ENCODE measurements at regions not wholly inside any gene's neighbourhood (a gene's known extent, or its start where the extent isn't known, plus 50 kb on each side); places are given as distances from the start of the nearest gene placed in this dataset.

DNA sequence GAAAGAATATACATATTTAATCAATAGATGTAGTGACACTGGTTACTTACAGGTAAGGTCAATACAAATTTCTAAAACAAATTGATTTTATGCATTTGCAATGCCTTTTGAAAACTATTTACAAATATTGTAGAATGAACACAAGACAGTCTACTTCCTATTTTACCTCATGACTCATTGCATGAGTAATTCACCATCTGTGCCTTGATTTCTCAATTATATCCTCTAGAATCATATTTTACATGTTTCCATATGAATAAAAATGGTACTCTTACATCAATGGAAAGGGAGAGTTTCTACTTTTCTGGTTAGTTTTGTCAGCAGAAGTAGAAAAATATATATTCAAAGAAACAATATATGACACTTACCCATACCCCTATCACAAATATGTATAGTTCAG lies 203.8 kb upstream of the CDH7 start:
- DNase-seq: no peak

DNA sequence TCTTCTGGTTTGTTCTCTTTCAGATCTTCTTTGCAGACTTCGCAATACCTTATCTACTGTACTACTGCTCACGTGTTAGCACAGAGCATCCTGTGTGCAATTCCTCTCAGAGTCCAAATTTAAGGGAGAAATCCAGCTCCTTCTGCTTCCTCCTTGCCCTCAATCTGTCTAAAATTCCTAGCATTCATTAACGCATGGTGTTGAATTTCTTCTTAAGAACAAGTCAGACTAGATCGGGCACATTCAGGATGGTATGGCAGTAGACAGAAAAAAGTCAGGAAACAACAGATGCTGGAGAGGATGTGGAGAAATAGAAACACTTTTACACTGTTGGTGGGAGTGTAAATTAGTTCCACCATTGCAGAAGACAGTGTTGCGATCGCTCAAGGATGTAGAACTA lies 206.1 kb upstream of the CDH7 start:
- no peak for DNase-seq

DNA sequence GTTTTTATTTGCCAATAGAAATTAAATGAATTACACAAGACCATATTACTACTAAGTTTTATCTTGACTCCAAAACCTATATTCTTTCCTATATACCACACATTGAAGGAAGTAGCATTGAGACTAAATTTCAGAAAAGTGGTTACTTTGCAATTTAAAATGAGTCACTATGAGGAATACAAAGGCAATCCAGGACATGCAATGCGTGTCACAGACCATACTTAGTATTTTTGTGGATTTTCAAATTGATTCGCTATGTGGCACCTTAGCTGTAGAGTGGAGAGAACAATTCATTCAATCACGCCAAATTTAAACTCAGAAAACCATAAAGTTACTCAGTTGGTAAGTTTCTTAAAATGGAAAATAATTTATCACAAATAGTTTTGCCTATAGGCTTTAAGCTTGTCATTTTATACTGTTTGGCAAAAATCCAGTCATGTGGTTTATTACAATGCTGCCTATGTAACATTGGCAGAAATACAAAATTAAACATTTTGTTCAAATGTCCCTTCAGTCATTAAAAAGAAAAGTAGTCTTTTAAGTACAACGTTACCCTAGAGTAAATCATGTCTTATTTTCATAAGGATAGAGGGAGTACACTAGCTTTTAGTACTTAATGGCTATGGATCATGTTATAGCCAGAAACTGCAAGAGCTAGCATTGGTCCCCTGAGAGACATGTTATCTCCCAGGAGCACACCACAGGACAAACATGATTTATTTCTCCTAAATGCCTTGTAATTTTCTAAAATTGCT lies 222.8 kb upstream of the CDH7 start:
- no peak for DNase-seq

DNA sequence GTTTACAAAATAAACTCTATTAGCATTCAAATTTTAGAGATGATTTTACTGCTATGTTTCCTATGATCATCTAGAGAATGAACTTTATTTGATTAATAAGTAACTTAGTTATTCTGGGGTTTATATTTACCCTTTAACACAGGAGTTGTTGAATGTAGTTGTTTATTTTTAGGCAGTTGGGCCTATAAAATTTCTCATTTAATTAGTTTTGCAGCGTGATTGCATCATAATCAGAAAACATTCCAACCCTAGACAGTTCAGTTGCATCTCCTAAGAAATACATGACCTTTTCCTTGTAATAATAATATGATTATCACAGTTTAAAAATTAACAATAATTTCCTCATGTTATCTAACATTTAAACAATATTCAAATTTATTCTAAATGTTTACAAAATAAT lies 224.7 kb upstream of the CDH7 start:
- DNase-seq: no peak

DNA sequence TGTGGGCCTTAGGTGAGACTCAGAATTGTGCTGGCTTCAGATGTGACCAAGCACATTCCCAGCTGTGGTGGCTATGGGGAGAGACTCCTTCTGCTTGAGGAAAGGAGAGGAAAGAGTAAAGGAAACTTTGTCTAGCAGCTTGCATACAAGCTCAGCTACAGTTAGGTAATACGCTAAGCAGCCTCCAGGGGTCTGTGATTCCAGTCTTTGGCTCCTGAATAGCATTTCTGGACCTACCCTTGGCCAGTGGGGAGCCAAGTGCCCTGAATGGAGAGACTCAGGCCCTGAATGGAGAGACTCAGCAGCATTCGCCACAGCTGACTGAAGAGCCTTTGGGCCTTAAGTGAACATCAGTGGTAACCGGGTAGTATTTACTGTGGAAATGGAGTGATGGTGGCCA lies 227.4 kb upstream of the CDH7 start:
- DNase-seq: no peak

DNA sequence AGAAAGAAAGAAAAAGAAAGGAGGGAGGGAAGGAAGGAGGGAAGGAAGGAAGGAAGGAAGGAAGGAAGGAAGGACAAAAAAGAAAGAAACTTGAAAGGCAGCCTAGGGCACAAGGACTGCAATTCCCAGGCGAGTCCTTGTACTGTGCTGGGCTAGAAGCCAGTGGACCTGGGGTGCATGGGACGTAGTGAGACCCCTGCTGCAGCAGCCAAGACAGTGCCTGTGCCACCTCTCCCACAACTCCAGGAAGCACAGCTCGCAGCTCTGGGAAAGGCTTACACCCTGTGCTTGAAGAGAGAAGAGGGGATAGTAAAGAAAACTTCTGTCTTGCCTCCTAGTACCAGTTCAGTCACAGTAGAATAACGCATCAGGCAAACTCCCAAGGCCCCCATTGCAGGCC lies 227.9 kb upstream of the CDH7 start:
- DNase-seq: no peak

DNA sequence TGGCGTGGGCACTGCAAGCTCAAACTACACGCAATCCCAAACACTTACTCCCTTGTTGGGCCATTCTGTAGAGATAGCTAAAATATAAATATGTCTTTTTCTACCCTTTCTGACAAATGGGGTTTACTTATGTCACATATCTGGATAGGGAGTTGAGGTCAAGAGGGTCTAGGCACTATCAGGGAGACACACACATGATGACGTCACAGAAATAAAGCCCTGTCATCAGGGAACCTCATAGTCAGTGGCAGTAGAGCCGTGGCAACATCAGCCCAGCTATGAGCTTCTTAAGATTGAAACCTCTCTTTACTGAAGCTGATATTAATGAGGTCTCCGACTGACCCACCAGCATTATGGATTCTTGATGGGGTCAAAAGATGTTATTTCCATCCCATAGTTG lies 234.6 kb upstream of the CDH7 start:
- DNase-seq: no peak

DNA sequence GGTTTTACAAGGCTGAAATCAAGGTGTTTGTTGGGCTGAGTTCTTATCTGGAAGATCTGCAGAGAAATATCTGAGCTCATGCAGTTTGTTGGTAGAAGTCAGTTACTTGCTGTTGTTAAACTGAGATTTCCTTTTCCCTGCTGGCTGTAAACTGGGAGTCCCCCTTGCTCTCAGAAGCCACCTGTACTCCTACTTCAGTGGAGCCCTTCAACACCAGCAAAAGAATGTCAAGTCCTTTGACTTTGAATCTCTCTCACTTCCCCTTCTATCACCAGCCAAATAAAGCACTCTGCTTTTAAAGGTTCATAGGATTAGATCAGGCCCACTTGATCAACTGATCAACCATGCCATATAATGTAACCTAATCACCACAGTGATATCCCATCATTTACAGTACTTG lies 252.2 kb upstream of the CDH7 start:
- no peak for DNase-seq

DNA sequence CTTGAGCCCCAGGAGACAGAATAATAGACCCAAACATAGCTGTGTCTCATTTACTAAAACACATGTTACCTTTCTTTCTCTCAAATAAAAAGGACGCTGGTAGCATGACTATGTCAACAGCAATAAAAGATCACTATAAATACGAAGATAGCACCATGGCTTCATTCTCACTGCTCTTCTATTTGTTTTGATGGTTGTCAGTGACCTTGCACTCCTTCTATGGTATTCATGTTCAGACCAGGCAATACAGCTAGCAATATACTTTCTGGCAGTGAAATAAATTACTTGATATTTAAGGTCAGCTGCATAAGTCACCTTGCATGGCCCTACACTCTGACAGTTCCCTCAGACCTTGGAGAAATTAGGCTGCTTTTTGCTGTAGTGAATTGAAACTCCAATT lies 263.2 kb upstream of the CDH7 start:
- no peak for DNase-seq

DNA sequence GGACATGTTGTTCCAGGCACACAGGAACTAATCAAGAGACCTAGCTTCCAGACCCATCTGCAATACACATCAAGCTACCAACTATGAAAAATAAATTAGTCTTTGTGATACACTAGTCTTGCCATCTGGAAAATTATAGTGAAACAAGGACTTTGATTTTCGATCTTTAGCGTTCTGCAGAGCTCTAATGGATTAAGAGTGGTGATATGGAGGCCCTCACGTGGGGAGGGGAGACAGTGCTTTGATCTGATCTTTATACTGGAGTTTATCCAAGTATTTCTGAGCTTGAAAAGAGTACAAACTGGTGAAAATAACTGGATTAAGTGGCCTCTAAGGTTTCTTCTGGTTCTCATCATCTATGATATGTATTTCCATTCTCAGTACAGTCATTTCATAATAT lies 273.4 kb upstream of the CDH7 start:
- no peak for DNase-seq

DNA sequence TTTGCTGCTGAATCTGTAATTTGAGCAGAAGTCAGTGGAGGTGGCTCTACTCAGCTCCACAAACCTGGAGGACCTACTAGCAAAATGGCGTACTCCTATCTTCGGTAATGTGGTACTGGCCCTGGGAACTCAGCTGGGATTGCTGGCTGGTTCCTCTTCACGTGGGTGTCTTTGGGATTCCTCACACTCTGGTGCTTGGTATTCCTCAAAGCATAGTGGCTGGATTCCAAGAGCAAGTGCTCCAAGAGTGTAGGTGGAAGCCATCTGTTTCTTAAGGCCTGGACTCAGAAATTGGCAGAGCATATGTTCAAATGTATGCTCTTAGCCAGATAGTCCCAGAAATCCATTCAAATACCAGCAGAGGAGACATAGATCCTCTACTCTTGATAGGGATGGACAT lies 281.9 kb upstream of the CDH7 start:
- peak; percentile 29 for DNase-seq

DNA sequence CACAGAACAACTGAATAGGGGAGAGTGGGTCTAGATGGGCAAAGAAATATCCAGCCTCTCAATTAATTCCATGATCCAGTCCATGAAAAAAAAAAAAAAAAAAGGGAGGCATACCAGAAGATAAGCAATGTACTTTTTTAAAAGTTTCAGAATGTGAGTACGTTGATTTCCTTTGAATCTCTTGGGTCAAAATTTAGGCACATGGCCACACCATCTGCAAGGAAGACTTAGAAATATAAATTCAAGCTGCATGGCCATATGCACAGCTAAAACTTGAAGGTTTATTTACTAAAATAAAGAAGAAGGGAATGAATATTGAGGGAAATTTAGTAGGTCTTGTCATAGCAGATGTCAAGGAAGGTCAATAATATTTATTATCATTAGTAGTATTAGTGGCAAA lies 286.5 kb upstream of the CDH7 start:
- no peak for DNase-seq

DNA sequence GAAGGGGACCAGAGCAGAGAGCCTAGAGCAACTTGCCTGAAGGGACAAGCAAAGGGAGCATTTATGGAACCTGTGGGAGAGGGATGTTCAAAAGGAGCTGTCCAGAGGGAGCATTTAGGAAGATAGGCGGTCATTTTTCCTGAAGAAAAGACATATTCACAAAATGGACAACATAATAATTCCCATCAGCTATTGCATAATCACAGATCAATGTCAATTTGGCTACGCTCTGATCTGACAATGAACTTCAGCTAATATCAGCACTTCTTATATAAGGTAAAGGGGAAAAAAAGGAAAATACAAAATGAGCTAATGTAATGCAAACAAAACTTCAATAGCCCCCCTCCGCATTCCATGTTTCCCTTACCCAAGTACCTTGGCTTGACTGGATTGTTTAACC lies 291.1 kb upstream of the CDH7 start:
- DNase-seq: no peak

DNA sequence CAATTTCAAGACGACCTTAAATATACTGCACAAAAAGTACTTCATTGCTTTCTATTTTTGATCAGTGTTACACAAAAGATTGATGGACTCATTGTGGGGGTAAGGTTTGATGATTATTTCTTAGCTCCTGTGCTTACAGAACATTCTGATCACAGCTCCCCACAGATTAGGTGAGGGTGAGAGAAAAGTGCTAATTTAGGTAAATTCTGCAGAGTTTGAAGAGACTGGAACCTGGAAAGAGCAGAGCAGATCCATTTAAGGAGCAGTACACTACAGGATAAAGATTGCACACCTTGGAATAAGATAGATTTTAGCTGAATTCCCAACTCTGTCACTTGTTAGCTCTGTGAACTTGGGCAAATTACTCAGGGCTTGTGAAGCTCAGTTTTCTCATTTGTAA lies 291.9 kb upstream of the CDH7 start:
- no peak for DNase-seq

DNA sequence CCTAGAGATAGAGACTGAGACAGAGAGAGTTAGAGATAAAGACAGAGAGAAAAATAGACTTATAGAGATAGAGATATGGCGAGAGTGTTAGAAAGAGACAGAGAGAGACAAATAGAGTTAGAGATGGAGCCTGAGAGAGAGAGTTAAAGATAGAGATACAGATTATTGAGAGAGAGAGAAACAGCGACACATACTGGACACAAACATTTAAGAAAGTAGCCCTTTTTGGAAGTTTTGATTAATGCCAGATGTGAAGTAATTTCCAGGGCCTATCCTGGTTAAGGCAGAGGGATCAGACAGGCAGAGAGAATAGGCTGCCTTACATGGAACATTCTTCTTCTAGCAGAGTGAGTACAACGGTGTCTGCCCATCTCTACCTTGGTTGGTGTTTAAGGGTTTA lies 311.6 kb upstream of the CDH7 start:
- DNase-seq: no peak

DNA sequence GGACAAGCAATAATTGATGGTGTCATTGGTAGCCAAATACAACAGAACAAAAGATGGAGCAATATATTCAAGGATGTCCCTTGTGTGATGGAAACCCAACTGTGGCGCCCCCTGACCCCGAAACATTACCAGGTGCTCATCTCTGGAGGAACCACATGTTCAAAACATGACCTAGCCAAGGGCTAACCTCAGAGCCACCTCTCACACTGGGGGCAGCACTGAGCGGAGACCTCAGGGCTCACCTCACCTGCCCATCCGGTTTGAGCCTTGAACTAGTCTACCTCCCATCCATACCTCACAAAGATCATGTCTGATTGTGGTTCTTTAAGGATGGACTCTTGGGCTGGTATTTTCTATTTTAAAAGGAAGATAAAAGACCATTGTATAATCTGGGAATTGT lies 314.4 kb upstream of the CDH7 start:
- DNase-seq: no peak

DNA sequence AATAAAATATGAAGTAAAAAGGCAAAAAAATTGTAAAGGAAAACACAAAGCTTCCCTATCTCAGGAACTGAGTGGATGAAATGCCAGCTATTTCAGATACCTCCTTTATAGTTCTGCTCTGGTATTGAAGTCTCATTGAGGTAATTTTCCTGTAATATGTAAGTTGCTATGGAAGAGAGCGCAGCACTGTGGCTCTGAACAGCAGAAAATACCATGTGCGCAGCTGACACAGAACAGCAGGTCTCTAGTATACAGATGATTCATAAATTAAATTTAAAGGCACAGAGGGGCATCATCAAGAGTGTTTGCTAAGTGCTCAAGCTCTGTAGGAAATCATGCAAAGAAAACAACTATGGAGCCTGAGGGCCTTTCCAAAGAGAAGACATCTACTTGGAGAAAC lies 315.3 kb upstream of the CDH7 start:
- DNase-seq: no peak

DNA sequence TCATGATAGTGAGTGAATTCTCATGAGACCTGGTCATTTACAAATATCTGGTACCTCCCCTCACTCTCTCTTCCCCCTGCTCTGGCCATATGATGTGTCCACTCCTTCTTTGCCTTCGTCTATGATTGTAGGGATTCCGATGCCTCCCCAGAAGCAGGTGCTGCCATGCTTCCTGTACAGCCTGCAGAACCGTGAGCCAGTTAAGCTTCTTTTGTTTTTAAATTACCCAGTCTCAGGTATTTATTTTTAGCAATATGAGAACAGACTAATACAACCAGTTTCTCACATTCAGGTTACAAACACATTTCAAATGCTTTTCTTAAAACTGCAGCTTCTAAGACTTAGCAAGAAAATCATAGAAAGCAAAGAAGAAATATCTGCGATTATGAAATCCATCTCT lies 321.2 kb upstream of the CDH7 start:
- no peak for DNase-seq

DNA sequence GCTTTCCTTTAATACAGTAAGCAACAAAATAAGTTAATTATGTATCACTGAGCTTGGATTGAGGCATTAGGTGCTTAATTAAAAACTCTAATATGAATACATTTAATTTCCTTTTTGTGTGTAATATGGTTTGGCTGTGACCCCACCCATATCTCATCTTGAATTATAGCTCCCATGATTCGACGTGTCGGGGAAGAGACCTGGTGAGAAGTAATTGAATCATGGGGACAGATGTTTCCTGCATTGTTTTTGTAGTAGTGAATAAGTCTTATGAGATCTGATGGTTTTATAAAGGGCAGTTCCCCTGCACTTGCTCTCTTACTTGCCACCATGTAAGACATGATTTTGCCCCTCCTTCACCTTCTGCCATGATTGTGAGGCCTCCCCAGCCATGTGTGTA lies 325.4 kb upstream of the CDH7 start:
- no peak for DNase-seq

DNA sequence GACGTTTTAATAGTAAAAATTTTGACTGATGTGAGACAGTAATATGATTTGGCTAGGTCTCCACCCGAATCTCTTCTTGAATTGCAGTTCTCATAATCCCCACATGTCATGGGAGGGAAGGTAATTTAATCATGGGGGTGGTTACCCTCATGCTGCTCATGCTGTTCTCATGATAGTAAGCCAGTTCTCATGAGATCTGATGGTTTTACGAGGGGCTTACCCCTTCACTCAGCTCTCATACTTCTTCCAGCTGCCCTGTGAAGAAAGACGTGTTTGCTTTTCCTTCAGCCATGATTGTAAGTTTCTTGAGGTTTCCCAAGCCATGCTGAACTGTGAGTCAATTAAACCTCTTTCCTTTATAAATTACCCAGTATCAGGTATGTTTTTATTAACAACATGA lies 327.0 kb upstream of the CDH7 start:
- no peak for DNase-seq

DNA sequence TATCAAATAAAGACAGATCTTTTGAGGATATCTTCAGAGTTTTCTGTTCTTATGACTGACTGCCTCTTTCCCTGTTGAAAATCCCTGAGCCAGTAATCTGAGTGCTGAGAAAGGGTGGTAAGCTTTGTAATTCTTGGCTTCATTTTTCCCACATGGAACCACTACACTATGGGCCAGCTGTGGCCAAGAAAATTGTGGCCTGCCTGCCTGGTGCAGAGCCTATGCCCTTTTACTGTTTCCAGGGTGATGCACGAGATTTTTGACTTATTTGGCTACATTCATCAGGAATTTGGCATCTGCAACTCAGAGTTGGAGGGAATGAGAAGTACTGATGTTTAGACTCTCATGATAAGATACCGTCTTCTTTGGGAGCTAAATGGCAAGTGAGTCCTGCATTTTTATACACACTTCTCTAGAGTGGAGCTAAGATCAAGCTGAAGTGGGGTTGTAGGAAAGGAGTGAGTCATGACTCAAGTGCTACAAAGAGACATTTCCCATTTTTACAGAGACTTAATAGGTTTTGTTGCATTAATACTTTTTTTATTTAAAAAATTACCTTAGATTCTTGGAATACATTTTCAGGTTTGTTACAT lies 328.2 kb upstream of the CDH7 start:
- DNase-seq: no peak

DNA sequence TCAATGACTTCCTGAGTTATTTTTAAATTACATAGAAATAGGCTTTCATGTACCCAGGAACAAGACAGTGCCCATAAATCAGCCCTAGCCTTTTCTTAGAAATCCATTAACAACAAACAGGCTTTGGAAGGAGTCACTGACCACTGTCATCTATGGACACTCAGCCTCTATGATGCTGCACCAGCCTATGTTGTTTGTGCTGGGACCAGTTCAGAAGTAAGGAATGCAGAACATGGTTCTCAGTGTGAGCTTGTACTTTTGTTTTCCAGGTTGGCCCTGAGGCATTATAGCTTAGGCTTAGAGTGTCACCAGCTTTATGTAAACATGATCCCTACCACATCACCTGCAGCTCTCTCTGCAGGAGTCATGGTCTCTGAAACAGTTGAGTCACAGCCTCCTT lies 335.7 kb upstream of the CDH7 start:
- no peak for DNase-seq

DNA sequence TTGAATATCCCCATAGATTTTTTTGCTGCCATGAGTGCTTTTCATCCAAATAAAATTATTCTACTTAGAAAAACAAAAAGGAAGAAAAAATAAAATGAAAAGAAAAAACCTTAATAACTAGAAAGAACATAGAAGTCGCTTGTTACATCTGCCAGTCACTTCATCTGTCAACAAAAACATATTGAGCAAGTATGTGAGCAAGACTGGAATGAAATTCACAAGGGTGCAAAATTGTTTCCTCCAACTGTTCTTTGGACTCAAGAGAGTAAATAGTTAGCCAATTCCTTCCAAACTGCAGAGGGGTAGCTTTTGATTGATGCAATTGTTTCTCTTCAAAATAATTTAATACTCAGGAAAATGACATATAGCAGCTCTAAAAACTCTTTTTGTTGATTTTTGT lies 336.3 kb upstream of the CDH7 start:
- DNase-seq: no peak

DNA sequence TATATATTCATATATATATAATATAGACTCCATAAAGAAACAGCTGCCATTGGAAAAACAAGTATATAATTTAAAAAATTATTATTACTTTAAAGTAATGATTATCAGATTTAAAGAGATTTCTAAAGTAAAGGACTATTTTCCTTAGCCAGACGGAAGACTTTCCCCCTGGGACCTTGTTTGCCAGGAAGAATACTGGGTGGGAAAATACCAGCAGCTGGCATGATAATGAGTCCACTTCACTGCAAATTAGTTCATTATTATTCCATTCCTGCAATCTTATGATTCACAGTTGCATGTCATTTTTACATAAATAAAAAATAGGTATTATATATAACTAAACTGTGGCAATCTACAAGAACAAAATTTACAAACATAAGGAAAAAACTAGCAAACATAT lies 339.8 kb upstream of the CDH7 start:
- no peak for DNase-seq

DNA sequence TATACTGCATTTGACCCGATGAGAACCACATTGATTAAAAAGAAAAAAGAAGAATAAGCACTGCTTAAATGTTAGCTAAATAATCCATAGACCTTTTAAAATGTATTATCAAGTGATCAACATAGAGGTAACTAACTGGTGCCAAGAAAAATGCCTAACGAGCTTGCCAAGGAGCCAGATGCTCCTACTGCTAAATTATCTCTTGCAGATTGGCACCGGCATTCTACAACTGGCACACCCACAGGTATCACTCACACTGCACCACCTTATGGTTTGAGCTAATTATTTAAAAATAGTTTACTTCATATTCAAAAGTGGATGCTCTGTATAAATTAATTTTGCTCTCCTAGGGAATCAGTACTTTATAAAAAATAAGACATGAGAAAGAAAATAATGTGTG lies 341.6 kb upstream of the CDH7 start:
- DNase-seq: no peak

Measured in left hindlimb (tissue), 1 donor.